PC-9 (cell line): ENCODE measurements at regions not wholly inside any gene's neighbourhood (a gene's known extent, or its start where the extent isn't known, plus 50 kb on each side); places are given as distances from the start of the nearest gene placed in this dataset.

ENCODE experiments used
- BruUV-seq: library from RNA; stranded (reverse); fragments of 400-500 nt; replicated peaks from 2 replicates; lab custom pipeline; 2021; lab: Mats Ljungman, UMichigan
- CTCF ChIA-PET: fragments of 300-600 bp; sonication (Branson Sonifier 250); formaldehyde crosslinking; loops from one replicate; lab custom pipeline; 2022; ENCODE audit warnings: antibody characterized with exemption; lab: Charles Lee
- POLR2A ChIA-PET: fragments of 300-600 bp; sonication (Branson Sonifier 250); formaldehyde crosslinking; loops from one replicate; lab custom pipeline; 2022; ENCODE audit warnings: antibody characterized with exemption; ENCODE audit not compliant: unreplicated experiment; lab: Charles Lee
- DNase-seq, 2 experiments: peaks; one replicate each; pipeline versions ENCODE4 v3.0.0 to v3.0.0-alpha.2; 2015 to 2022; ENCODE audit warnings: mixed read lengths in 1 of 2
- H2AFZ ChIP-seq: fragments of 200-600 bp; sonication (generic); 2 replicates; pipeline ENCODE4 v1.8.1; 2017; ENCODE audit warnings: antibody characterized with exemption
- H3F3A ChIP-seq: fragments of 200-600 bp; sonication (generic); 2 replicates; pipeline ENCODE4 v1.8.1; 2017; ENCODE audit warnings: antibody characterized with exemption, mild to moderate bottlenecking, low read depth; ENCODE audit not compliant: insufficient read depth
- H3K27ac ChIP-seq: fragments of 200-600 bp; sonication (generic); 2 replicates; pipeline ENCODE4 v1.6.1; 2016; ENCODE audit warnings: mixed run types
- H3K27me3 ChIP-seq: fragments of 200-600 bp; sonication (generic); 2 replicates; pipeline ENCODE4 v1.6.1; 2016; ENCODE audit warnings: low read depth, mixed run types; ENCODE audit not compliant: insufficient read depth
- H3K36me3 ChIP-seq: fragments of 200-600 bp; sonication (generic); 2 replicates; pipeline ENCODE4 v1.6.1; 2016; ENCODE audit warnings: low read depth, mixed run types
- H3K4me1 ChIP-seq: fragments of 200-600 bp; sonication (generic); replicated peaks from 2 replicates; pipeline ENCODE4 v1.6.1; 2016; ENCODE audit warnings: mixed run types; ENCODE audit not compliant: insufficient read depth
- H3K4me2 ChIP-seq: fragments of 200-600 bp; sonication (generic); 2 replicates; pipeline ENCODE4 v1.6.1; 2017; ENCODE audit warnings: mixed run types
- H3K4me3 ChIP-seq: fragments of 200-600 bp; sonication (generic); 2 replicates; pipeline ENCODE4 v1.6.1; 2016; ENCODE audit warnings: mixed run types
- H3K79me2 ChIP-seq: fragments of 200-600 bp; sonication (generic); 2 replicates; pipeline ENCODE4 v1.6.1; 2017; ENCODE audit warnings: low read depth, mixed run types
- H3K9me2 ChIP-seq: fragments of 200-600 bp; sonication (generic); 2 replicates; pipeline ENCODE4 v1.8.1; 2017; ENCODE audit warnings: mild to moderate bottlenecking; ENCODE audit not compliant: insufficient read depth
- H3K9me3 ChIP-seq: fragments of 200-600 bp; sonication (generic); 2 replicates; pipeline ENCODE4 v1.8.1; 2016; ENCODE audit warnings: low read depth; ENCODE audit not compliant: insufficient read depth
- H4K20me1 ChIP-seq: fragments of 200-600 bp; sonication (generic); 2 replicates; pipeline ENCODE4 v1.8.1; 2017; ENCODE audit not compliant: insufficient read depth
- EZH2 ChIP-seq: fragments of 200-600 bp; sonication (generic); IDR thresholded peaks from 2 replicates; pipeline ENCODE4 v1.8.0; 2017; ENCODE audit warnings: antibody characterized with exemption, low read depth
- intact Hi-C: fragments of 100-400 bp; cut with micrococcal nuclease; formaldehyde crosslinking; loops from one replicate; pipeline ENCODE4 v1.10.0; 2022; ENCODE audit not compliant: unreplicated experiment
- TF ChIP-seq, protein P1 (sequence below): fragments of 200-600 bp; sonication (generic); conservative IDR thresholded peaks from 2 replicates; pipeline ENCODE4 v1.6.1; 2017; ENCODE audit warnings: mixed run types, antibody characterized with exemption, mild to moderate bottlenecking, moderate library complexity

DNA sequence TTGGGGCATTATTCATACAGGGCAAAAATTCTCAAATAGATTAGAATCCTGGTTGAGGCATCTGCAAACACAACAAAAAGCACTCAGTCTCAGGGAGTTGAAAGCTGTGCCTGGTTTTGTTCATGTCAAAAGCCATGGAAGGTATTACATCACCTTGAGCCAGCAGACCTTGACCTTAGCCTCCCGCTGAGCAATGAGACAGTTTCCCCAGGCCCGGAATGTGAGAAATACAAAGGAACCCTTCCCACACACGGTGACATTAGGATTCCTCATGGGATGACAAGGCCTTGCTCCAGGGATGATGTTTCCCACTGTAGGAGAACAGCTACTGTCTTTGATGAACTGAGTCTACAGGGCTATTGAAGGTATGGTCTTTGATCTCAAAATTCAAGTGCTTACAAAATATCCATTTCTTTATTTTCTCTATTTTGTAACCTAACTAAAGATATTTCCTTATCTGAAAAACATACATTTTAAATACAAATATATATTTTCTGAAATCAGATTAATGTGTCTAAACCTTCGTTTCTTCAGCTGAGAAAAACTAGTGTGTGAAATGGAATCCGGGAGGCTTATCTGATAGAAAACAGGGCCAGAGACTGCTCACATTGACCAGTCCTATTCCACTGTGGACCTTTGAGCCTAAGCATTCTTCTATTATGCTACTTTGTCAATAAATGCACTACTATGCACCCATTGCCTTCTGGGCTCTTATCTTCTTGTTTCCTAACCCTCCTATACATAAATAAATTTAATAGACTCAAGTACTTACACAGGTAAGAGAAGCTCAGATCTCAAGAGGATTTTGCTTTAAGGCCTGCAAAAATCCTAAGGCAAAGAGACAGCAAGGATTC lies 298.2 kb downstream of the KBTBD8 start:
- no peaks in the 10 kb centered on the region for H3K36me3 ChIP-seq
- H2AFZ ChIP-seq: no peak overlapping the region
- no peak overlapping the region for H3K4me2 ChIP-seq
- intact Hi-C loops: no loop called here
- no peak for DNase-seq
- H3K4me3 ChIP-seq: no peak overlapping the region
- no peaks in the 10 kb centered on the region for H3K9me3 ChIP-seq
- H3K79me2 ChIP-seq: no peaks in the 10 kb centered on the region
- TF ChIP-seq EZH2: no peak
- TF ChIP-seq, protein P1, sequence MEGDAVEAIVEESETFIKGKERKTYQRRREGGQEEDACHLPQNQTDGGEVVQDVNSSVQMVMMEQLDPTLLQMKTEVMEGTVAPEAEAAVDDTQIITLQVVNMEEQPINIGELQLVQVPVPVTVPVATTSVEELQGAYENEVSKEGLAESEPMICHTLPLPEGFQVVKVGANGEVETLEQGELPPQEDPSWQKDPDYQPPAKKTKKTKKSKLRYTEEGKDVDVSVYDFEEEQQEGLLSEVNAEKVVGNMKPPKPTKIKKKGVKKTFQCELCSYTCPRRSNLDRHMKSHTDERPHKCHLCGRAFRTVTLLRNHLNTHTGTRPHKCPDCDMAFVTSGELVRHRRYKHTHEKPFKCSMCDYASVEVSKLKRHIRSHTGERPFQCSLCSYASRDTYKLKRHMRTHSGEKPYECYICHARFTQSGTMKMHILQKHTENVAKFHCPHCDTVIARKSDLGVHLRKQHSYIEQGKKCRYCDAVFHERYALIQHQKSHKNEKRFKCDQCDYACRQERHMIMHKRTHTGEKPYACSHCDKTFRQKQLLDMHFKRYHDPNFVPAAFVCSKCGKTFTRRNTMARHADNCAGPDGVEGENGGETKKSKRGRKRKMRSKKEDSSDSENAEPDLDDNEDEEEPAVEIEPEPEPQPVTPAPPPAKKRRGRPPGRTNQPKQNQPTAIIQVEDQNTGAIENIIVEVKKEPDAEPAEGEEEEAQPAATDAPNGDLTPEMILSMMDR: no peak
- no peaks in the 10 kb centered on the region for H3K9me2 ChIP-seq
- BruUV-seq: no TSS peak
- no peak overlapping the region for H3K27ac ChIP-seq
- no peaks in the 10 kb centered on the region for H4K20me1 ChIP-seq
- H3K4me1 ChIP-seq: no peaks in the 10 kb centered on the region
- no peaks in the 10 kb centered on the region for H3K27me3 ChIP-seq
- no peaks in the 10 kb centered on the region for H3F3A ChIP-seq
- POLR2A ChIA-PET: no interaction called here
- CTCF ChIA-PET: no interaction called here

DNA sequence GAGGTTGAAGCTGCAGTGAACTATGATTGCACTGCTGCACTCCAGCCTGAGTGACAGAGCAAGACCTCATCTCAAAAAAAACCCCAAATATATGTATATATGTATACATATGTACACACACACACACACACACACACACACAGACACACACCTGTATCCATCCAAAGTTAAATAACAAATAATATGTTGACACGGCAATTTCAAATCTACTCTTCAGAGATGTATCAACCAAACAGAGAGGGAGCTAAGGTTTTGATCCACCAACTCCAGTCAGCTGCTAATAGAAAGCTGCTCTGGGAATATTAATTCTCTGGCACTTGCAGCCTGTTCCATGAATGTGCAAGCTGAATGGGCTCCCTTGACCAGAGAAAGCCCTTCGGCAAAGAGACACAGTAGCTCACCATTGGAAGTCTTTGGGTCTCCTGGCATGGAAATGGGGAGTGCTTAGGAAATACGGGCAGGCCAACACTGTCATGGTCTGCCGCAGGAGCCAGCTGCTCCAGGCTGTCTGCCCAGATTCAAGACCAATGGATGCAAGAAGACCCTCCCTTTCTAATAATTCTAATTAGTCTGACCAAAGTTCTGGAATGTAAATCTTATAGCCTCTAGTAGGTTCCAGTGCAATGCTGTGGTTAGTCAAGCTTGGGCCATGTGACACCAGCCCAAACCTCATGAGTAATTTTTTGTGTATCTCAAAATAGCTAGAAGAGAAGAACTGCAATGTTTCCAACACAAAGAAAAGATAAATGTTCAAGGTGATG lies 299.8 kb downstream of the KBTBD8 start:
- H3K27me3 ChIP-seq: no peaks in the 10 kb centered on the region
- no peaks in the 10 kb centered on the region for H3K4me1 ChIP-seq
- H3K27ac ChIP-seq: no peak overlapping the region
- CTCF ChIA-PET: no interaction called here
- intact Hi-C loops: no loop called here
- no TSS peak for BruUV-seq
- no peak overlapping the region for H3K4me2 ChIP-seq
- no peaks in the 10 kb centered on the region for H3F3A ChIP-seq
- no peak for DNase-seq
- POLR2A ChIA-PET: no interaction called here
- TF ChIP-seq, protein P1: no peak
- TF ChIP-seq EZH2: no peak
- no peak overlapping the region for H2AFZ ChIP-seq
- no peaks in the 10 kb centered on the region for H4K20me1 ChIP-seq
- no peaks in the 10 kb centered on the region for H3K36me3 ChIP-seq
- no peaks in the 10 kb centered on the region for H3K79me2 ChIP-seq
- no peak overlapping the region for H3K4me3 ChIP-seq
- no peaks in the 10 kb centered on the region for H3K9me3 ChIP-seq
- H3K9me2 ChIP-seq: no peaks in the 10 kb centered on the region

DNA sequence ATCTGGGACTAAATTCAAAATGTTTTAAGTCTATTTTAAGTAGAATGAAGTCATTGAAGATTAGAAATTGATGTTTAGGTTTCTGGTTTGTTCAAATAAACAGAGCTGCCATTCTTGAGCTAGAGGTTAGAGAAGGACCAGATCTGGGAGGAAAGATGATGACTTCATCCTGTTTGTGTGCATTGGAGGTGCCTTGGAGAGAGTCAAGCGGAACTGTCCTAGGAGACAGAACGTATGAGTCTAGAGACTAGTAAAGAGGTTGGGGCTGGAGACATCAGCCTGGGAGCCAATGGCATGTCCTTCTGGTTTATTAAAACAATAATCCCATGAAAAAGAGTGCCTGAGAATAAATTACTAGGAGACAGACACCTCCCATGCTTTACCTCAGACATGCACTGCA lies 303.4 kb downstream of the KBTBD8 start:
- H3K4me3 ChIP-seq: no peak overlapping the region
- intact Hi-C loops: no loop called here
- ChIA-PET POLR2A (no interaction called here), CTCF (no interaction called here)
- no peak for DNase-seq
- no peaks in the 10 kb centered on the region for H4K20me1 ChIP-seq
- H3K36me3 ChIP-seq: no peaks in the 10 kb centered on the region
- no TSS peak for BruUV-seq
- H3K4me2 ChIP-seq: no peak overlapping the region
- no peaks in the 10 kb centered on the region for H3K9me3 ChIP-seq
- H3K27me3 ChIP-seq: no peaks in the 10 kb centered on the region
- H2AFZ ChIP-seq: no peak overlapping the region
- TF ChIP-seq, protein P1: no peak
- no peak for TF ChIP-seq EZH2
- H3F3A ChIP-seq: no peaks in the 10 kb centered on the region
- no peaks in the 10 kb centered on the region for H3K4me1 ChIP-seq
- no peak overlapping the region for H3K27ac ChIP-seq
- no peaks in the 10 kb centered on the region for H3K9me2 ChIP-seq
- no peaks in the 10 kb centered on the region for H3K79me2 ChIP-seq
